Fibroblast of the aortic adventitia (primary cell): ENCODE measurements at regions not wholly inside any gene's neighbourhood (a gene's known extent, or its start where the extent isn't known, plus 50 kb on each side); places are given as distances from the start of the nearest gene placed in this dataset.

Experiments
- DNase-seq: peaks from one replicate; pipeline ENCODE4 v3.0.0-alpha.2; 2010; ENCODE audit warnings: low read depth
- H3K4me3 ChIP-seq: 2 replicates; pipeline ENCODE4 v1.5.1; 2011; ENCODE audit warnings: low read depth, mild to moderate bottlenecking, control low read depth, low read length, moderate library complexity
- TF ChIP-seq, protein P1 (sequence below): IDR thresholded peaks from 2 replicates; pipeline ENCODE4 v1.5.1; 2011; ENCODE audit warnings: mild to moderate bottlenecking, low read length, control low read depth, inconsistent platforms; ENCODE audit not compliant: insufficient read depth

DNA sequence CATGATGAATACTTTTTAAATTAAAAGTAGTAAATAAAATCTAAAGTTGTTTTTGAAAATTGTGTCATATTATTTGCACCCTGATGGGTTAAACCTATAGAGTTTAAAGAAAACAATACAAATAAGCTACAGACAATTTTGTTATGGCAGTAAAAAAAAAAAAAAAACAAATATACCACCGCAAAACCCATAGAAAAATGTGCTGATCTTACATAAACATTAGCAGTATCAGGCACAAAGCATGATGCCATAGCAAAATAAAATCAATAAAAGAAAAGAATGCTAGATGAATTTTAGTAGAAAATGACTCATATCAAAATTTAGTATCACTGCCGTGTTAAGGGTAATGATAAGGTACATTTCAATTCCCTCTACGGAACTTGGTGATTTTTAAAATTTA lies 826.0 kb downstream of the SLITRK1 start:
- TF ChIP-seq, protein P1, sequence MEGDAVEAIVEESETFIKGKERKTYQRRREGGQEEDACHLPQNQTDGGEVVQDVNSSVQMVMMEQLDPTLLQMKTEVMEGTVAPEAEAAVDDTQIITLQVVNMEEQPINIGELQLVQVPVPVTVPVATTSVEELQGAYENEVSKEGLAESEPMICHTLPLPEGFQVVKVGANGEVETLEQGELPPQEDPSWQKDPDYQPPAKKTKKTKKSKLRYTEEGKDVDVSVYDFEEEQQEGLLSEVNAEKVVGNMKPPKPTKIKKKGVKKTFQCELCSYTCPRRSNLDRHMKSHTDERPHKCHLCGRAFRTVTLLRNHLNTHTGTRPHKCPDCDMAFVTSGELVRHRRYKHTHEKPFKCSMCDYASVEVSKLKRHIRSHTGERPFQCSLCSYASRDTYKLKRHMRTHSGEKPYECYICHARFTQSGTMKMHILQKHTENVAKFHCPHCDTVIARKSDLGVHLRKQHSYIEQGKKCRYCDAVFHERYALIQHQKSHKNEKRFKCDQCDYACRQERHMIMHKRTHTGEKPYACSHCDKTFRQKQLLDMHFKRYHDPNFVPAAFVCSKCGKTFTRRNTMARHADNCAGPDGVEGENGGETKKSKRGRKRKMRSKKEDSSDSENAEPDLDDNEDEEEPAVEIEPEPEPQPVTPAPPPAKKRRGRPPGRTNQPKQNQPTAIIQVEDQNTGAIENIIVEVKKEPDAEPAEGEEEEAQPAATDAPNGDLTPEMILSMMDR = no peak
- DNase-seq = no peak
- no peak overlapping the region for H3K4me3 ChIP-seq

DNA sequence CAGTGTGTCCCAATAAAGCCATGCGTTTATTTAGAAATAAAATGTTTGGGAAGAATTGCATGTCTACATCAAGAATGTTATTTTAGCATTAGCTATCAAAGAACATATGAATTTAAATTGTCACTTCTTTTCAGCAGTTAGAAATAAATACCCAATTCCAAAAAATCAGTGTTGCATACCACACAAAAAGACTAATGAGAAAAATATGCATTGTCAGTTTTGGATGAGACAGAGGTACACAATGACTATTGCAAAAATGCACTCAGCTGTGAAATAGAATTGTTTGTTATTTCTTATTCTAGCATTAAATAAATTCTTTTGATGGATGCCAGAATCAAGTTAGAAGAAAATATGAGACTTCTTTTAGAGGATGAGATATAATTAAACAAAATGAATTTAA lies 833.9 kb downstream of the SLITRK1 start:
- H3K4me3 ChIP-seq = no peak overlapping the region
- TF ChIP-seq, protein P1 = no peak
- DNase-seq = peak; percentile 36

DNA sequence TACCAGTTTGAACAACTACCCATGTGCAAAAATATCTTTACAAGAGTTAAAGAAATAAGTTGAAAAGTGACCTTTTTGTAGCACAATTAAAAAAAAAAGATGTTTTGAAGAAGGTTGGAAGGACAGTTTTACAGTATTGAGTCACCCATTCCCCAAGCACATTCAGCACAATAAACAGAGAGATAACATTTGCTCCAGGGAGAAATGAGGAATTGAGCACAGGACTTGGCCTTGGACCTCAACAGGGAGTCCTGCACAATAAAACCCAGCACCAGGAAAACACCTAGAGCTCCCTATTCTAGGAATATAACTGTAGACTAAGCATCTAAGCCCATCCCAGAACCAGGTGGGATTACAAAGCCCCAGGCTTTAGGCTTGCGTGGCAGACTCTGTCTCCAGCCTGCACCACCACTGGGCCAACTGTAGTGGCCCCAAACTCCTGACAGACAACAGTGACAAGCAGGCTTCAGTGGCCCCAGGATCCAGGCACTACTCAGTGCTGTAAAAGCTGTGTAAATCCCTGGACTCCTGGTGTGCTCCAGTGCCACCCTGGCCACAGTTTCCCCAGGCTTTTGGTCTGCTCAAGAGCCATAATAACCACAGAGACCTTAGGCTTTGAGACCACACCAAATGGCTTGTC lies 857.2 kb downstream of the SLITRK1 start:
- TF ChIP-seq, protein P1 = no peak
- no peak overlapping the region for H3K4me3 ChIP-seq
- peak; percentile 39 for DNase-seq

DNA sequence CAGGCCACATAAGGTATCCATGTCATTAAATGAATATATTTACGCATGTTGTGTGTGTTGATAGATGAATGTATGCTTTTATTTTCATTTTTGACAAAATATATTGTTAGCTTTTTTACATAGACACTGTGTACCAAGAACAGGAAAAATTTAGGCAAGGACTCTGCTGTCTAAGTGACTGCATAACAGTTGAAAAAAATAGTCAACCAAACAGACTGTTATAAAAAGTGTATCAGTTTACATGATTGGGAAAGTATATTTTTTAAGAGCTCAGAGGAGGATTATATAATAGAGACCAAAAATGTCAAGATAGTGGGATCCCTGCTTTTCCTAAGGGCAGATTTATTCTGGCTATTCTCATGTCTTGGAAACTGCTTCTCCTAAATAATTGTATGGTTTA lies 858.0 kb downstream of the SLITRK1 start:
- DNase-seq = peak; percentile 27
- TF ChIP-seq, protein P1 = no peak
- H3K4me3 ChIP-seq = no peak overlapping the region

DNA sequence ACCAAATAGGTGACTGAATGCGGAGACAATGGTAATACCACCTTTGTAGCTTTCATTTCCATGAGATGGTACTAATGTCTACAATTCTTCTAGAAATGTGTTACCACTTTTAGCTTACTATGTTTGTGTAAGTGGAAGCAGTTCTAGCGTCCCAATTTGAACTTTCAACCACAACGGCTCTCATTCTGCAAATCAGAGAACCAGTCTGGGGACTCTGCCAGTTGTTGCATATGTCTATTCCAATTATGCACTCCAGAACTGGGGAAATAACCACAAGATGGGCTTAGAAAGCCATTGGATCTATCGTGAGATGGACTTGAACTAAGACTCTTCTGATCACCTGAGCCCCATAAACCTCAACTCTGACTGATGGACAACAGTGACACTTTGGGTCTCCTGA lies 862.3 kb downstream of the SLITRK1 start:
- no peak overlapping the region for H3K4me3 ChIP-seq
- DNase-seq = no peak
- TF ChIP-seq, protein P1 = no peak

DNA sequence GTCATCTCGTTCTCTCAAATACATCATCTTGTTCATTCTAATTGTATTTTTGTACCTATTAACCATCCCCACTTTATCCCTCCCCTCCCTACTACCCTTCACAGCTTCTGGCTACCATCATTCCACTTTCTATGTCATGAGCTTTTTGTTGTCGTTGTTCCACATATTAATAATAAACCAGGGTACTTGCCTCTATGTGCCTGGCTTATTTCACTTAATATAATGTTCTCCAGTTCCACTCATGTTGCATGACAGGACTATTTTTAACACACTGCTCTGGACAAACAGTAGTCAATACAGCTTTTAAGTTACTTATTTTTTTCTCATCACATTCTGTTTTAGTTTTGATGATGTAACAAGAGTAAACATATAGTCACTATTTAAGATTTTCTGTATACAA lies 872.3 kb downstream of the SLITRK1 start:
- no peak for DNase-seq
- H3K4me3 ChIP-seq = no peak overlapping the region
- TF ChIP-seq, protein P1 = no peak
